Epidermal melanocyte (primary cell): ENCODE measurements at regions not wholly inside any gene's neighbourhood (a gene's known extent, or its start where the extent isn't known, plus 50 kb on each side); places are given as distances from the start of the nearest gene placed in this dataset.
"Not testable (repeated sequence)": the region's sequence is repeated elsewhere in the genome, so short reads cannot be mapped to it uniquely, and the experiment has no call there.

ENCODE experiments used
- DNase-seq: peaks from one replicate; pipeline ENCODE4 v3.0.0; 2011; ENCODE audit warnings: low spot score; ENCODE audit not compliant: insufficient read length

GRCh38 chr1:74818241-74818640, 85.3 kb downstream of the TYW3 start:
- DNase-seq = no peak

GRCh38 chr1:74818661-74819456, 85.9 kb downstream of the TYW3 start:
- no peak for DNase-seq

GRCh38 chr1:74822851-74823401, 90.0 kb downstream of the TYW3 start:
- DNase-seq = no peak

GRCh38 chr1:74824497-74825107, 91.7 kb downstream of the TYW3 start:
- DNase-seq = no peak

- DNase-seq = no peak
Measured at GRCh38 chr1:74830766-74831165, 97.8 kb downstream of the TYW3 start.

GRCh38 chr1:74834261-74834660, 101.3 kb downstream of the TYW3 start:
- no peak for DNase-seq

- no peak for DNase-seq
Measured at GRCh38 chr1:74835051-74835450, 102.1 kb downstream of the TYW3 start.

GRCh38 chr1:74842726-74843125, 109.8 kb downstream of the TYW3 start:
- DNase-seq = no peak

GRCh38 chr1:74847715-74848114, 114.8 kb downstream of the TYW3 start:
- DNase-seq = no peak

GRCh38 chr1:74853756-74854155, 120.8 kb downstream of the TYW3 start:
- DNase-seq = no peak

GRCh38 chr1:74856174-74856573, 123.2 kb downstream of the TYW3 start:
- DNase-seq = no peak

- no peak for DNase-seq
Measured at GRCh38 chr1:74857676-74858075, 124.7 kb downstream of the TYW3 start.

GRCh38 chr1:74858136-74858535, 125.2 kb downstream of the TYW3 start:
- no peak for DNase-seq

- no peak for DNase-seq
Measured at GRCh38 chr1:74861867-74862266, 128.9 kb downstream of the TYW3 start.

GRCh38 chr1:74869702-74870101, 136.8 kb downstream of the TYW3 start:
- DNase-seq = no peak

GRCh38 chr1:74877366-74877765, 144.4 kb downstream of the TYW3 start:
- DNase-seq = not testable (repeated sequence)

- DNase-seq = no peak
Measured at GRCh38 chr1:74895411-74895810, 162.5 kb downstream of the TYW3 start.

- no peak for DNase-seq
Measured at GRCh38 chr1:74908131-74908530, 175.2 kb downstream of the TYW3 start.

- no peak for DNase-seq
Measured at GRCh38 chr1:74908797-74909196, 175.8 kb downstream of the TYW3 start.

GRCh38 chr1:74913978-74914377, 181.0 kb downstream of the TYW3 start:
- no peak for DNase-seq

GRCh38 chr1:74933500-74933899, 200.5 kb downstream of the TYW3 start:
- no peak for DNase-seq

- no peak for DNase-seq
Measured at GRCh38 chr1:74935446-74935845, 198.7 kb upstream of the LHX8 start.

- no peak for DNase-seq
Measured at GRCh38 chr1:74937176-74937575, 197.0 kb upstream of the LHX8 start.
